H1 (cell line): ENCODE measurements at regions not wholly inside any gene's neighbourhood (a gene's known extent, or its start where the extent isn't known, plus 50 kb on each side); places are given as distances from the start of the nearest gene placed in this dataset.

ENCODE experiments used
- BACH1 ChIP-seq: IDR thresholded peaks from 2 replicates; pipeline ENCODE4 v1.6.1; 2012; ENCODE audit warnings: low read length, improper control_type of control experiment
- CEBPB ChIP-seq: IDR thresholded peaks from 2 replicates; pipeline ENCODE4 v1.6.1; 2012; ENCODE audit warnings: low read depth, low read length
- CREB1 ChIP-seq: IDR thresholded peaks from 2 replicates; pipeline ENCODE4 v1.6.1; 2012; ENCODE audit warnings: inconsistent platforms
- EP300 ChIP-seq, 2 experiments: IDR thresholded peaks; 1 replicate in 1 of 2; 2 replicates in 1 of 2; pipeline ENCODE4 v1.6.1; 2011 to 2012; ENCODE audit warnings: low read depth in 2 of 2, low read length in 2 of 2, mild to moderate bottlenecking in 2 of 2, borderline replicate concordance in 1 of 2, inconsistent platforms in 1 of 2, moderate library complexity in 1 of 2
- POLR2A ChIP-seq, 2 experiments: IDR thresholded peaks; 1 replicate in 1 of 2; 2 replicates in 1 of 2; pipeline ENCODE4 v1.6.1; 2011; ENCODE audit warnings: low read depth in 2 of 2, low read length in 2 of 2, mild to moderate bottlenecking in 2 of 2; ENCODE audit errors: control extremely low read depth in 1 of 2
- RFX5 ChIP-seq: IDR thresholded peaks from 2 replicates; pipeline ENCODE4 v1.6.1; 2011; ENCODE audit warnings: low read depth, low read length, improper control_type of control experiment, borderline replicate concordance
- SP1 ChIP-seq: IDR thresholded peaks from 2 replicates; pipeline ENCODE4 v1.6.1; 2011; ENCODE audit warnings: low read depth, low read length
- SP2 ChIP-seq: IDR thresholded peaks from 2 replicates; pipeline ENCODE4 v1.6.1; 2012; ENCODE audit warnings: mild to moderate bottlenecking, low read length, inconsistent platforms
- SRF ChIP-seq: IDR thresholded peaks from 2 replicates; pipeline ENCODE4 v1.6.1; 2011; ENCODE audit warnings: mild to moderate bottlenecking, low read depth, low read length, moderate library complexity
- SUZ12 ChIP-seq: fragments of 200-600 bp; sonication (generic); IDR thresholded peaks from 2 replicates; pipeline ENCODE4 v1.6.1; 2012; ENCODE audit warnings: mild to moderate bottlenecking, inconsistent platforms, low read length, moderate library complexity, mixed read lengths
- TAF1 ChIP-seq: IDR thresholded peaks from 2 replicates; pipeline ENCODE4 v1.6.1; 2011; ENCODE audit warnings: mild to moderate bottlenecking, low read depth, low read length
- USF2 ChIP-seq: IDR thresholded peaks from 2 replicates; pipeline ENCODE4 v1.6.1; 2011; ENCODE audit warnings: low read length, improper control_type of control experiment
- TF ChIP-seq, protein P1 (sequence below), 3 experiments: IDR thresholded peaks; 1 replicate in 2 of 3; 2 replicates in 1 of 3; pipeline versions ENCODE4 v1.5.1 to v1.6.1; 2011; ENCODE audit warnings: low read length in 3 of 3, mild to moderate bottlenecking in 3 of 3, inconsistent platforms in 2 of 3, low read depth in 1 of 3, moderate library complexity in 1 of 3; ENCODE audit not compliant: insufficient read depth in 1 of 3; ENCODE audit errors: control extremely low read depth in 1 of 3

DNA sequence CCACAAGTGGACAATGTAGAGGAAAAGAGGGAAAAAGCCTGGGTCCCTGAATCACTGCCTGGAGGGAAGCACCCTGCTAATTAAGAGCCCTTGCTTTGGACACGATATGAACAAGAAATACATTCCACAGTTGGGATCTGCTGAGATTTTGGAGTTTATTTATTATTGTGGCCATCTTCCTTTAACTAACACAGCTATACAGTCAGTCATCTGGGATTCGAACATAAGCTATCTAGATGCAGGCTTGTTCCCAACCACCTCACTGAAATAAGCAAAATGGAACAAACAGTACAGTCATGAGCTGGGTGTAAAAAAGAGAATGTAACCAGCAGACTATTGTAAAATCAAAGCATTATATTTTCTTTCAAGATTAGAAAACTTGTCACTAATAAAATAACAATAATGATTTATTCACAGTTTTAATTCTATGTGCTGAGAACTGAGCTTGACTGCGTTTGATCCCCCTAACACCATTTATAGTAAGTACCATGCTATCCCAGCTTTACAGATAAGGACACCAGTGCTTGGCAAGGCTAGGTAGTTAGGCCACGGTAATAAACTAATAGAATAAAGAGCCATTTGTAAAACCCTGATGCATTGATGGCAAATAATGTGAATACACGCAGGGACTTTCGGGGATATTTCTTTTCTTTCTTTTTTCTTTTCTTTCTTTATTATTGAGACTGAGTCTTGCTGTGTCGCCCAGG is 223.8 kb upstream of the KLF6 start:
- TF ChIP-seq TAF1 (no peak), USF2 (no peak), CREB1 (no peak), EP300 (IDR thresholded peaks at IDR 0.05; ENCODE audit: borderline replicate concordance in 1 of 2, low read depth in 2 of 2, low read length in 2 of 2) (no peak), SP1 (no peak), SP2 (no peak), BACH1 (no peak), SRF (no peak), CEBPB (no peak), RFX5 (no peak), POLR2A (IDR thresholded peaks at IDR 0.05; ENCODE audit: control extremely low read depth in 1 of 2, low read depth in 2 of 2, low read length in 2 of 2) (no peak), SUZ12 (no peak)
- TF ChIP-seq, protein P1, sequence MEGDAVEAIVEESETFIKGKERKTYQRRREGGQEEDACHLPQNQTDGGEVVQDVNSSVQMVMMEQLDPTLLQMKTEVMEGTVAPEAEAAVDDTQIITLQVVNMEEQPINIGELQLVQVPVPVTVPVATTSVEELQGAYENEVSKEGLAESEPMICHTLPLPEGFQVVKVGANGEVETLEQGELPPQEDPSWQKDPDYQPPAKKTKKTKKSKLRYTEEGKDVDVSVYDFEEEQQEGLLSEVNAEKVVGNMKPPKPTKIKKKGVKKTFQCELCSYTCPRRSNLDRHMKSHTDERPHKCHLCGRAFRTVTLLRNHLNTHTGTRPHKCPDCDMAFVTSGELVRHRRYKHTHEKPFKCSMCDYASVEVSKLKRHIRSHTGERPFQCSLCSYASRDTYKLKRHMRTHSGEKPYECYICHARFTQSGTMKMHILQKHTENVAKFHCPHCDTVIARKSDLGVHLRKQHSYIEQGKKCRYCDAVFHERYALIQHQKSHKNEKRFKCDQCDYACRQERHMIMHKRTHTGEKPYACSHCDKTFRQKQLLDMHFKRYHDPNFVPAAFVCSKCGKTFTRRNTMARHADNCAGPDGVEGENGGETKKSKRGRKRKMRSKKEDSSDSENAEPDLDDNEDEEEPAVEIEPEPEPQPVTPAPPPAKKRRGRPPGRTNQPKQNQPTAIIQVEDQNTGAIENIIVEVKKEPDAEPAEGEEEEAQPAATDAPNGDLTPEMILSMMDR (IDR thresholded peaks at IDR 0.05; ENCODE audit: control extremely low read depth in 1 of 3, insufficient read depth in 1 of 3, low read depth in 1 of 3, low read length in 3 of 3), result no peak
